NCI-H510A treated with DMSO at 0.1 percent for 48 hours (cell line): ENCODE measurements at regions not wholly inside any gene's neighbourhood (a gene's known extent, or its start where the extent isn't known, plus 50 kb on each side); places are given as distances from the start of the nearest gene placed in this dataset.

Source experiments
- DNase-seq: peaks from one replicate; lab custom pipeline; 2025; lab: John Stamatoyannopoulos, UW

GRCh38 chr18:40949114-40949950 lies 1005.7 kb upstream of the PIK3C3 start:
- DNase-seq = peak; percentile 18

GRCh38 chr18:40944576-40944975 lies 1010.5 kb upstream of the PIK3C3 start:
- no peak for DNase-seq

- no peak for DNase-seq
These were observed 1015.1 kb upstream of the PIK3C3 start for GRCh38 chr18:40939656-40940515.

- no peak for DNase-seq
These were observed 1016.4 kb upstream of the PIK3C3 start for GRCh38 chr18:40938615-40939014.

- no peak for DNase-seq
These were observed 1017.6 kb upstream of the PIK3C3 start for GRCh38 chr18:40937386-40937785.

- DNase-seq = peak; percentile 1
These were observed 1019.6 kb upstream of the PIK3C3 start for GRCh38 chr18:40935423-40935822.

GRCh38 chr18:40932862-40933261 lies 1022.2 kb upstream of the PIK3C3 start:
- DNase-seq = no peak

- no peak for DNase-seq
These were observed 1024.7 kb upstream of the PIK3C3 start for GRCh38 chr18:40930211-40930882.

GRCh38 chr18:40929399-40929798 lies 1025.6 kb upstream of the PIK3C3 start:
- no peak for DNase-seq

- no peak for DNase-seq
These were observed 1028.4 kb upstream of the PIK3C3 start for GRCh38 chr18:40926679-40927078.

- DNase-seq = no peak
These were observed 1029.9 kb upstream of the PIK3C3 start for GRCh38 chr18:40925071-40925541.

GRCh38 chr18:40921845-40922629 lies 1033.0 kb upstream of the PIK3C3 start:
- no peak for DNase-seq

GRCh38 chr18:40917056-40917455 lies 1038.0 kb upstream of the PIK3C3 start:
- DNase-seq = no peak

- DNase-seq = no peak
These were observed 1039.3 kb upstream of the PIK3C3 start for GRCh38 chr18:40915724-40916123.

- DNase-seq = no peak
These were observed 1043.3 kb upstream of the PIK3C3 start for GRCh38 chr18:40911582-40912254.

GRCh38 chr18:40911041-40911440 lies 1044.0 kb upstream of the PIK3C3 start:
- DNase-seq = no peak

- no peak for DNase-seq
These were observed 1047.2 kb upstream of the PIK3C3 start for GRCh38 chr18:40907842-40908241.

GRCh38 chr18:40904295-40904694 lies 1050.7 kb upstream of the PIK3C3 start:
- DNase-seq = no peak

- DNase-seq = no peak
These were observed 1052.6 kb upstream of the PIK3C3 start for GRCh38 chr18:40902436-40902835.

GRCh38 chr18:40897884-40898283 lies 1057.2 kb upstream of the PIK3C3 start:
- no peak for DNase-seq

- no peak for DNase-seq
These were observed 1071.8 kb upstream of the PIK3C3 start for GRCh38 chr18:40883271-40883670.
